GM18498 (cell line): ENCODE measurements at regions not wholly inside any gene's neighbourhood (a gene's known extent, or its start where the extent isn't known, plus 50 kb on each side); places are given as distances from the start of the nearest gene placed in this dataset.

Experiments used
- ATAC-seq: cut with Tn5 transposase; IDR thresholded peaks from one replicate; pipeline ENCODE4 v1.9.1; 2021; ENCODE audit warnings: mild to moderate bottlenecking, moderate library complexity; ENCODE audit not compliant: unreplicated experiment

DNA sequence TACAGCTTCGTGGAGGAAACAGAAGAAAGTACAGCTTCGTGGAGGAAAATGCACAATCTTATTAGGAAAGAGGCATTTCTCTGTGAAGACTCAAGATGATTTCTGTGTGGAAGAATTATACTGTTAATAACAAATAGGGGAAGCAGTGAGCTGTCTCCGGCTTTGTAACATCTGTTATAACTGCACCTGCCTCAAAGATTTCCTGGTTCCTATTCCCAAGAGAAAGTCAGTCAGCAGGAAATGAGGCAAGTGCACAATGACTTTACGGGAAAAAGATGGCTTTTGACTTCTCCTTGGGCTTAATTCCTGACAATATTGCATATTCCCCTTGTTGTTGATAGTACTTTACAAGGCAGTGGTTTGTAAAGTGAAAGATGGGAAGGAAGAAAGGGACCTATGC is 538.5 kb downstream of the BMP2 start:
- ATAC-seq = no peak

DNA sequence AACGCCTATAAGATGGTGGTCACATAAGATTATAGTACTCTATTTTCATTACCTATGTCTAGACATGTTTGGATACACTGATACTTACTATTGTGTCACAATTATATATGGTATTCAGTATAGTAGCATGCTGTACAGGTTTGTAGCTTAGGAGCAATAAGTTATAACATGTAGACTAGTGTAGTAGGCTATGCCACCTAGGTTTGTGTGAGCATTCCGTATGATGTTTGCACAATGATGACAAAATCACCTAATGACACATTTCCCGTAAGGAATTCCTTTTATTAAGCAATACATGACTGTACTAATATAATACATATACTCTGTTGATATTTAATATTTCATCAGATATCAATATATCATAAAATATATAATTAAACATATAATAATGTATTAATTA is 540.7 kb downstream of the BMP2 start:
- ATAC-seq = no peak

DNA sequence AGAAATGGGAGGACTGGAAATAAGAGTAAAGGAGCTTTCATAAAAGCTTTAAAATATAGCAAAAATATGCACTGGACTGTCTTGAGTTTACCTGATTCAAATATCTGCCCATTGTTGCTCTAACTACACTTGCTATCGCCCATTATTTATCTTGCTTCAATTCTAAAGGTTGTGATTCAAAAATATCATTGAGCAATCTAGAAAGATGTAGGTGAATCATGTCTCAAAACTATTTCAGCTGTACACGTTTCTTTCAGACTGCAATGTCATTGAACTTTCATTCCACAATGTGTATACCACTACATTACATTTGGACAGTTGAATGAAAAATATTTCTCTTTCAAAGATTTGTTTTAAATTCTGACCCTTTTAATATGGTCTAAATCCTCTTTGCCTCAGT is 545.6 kb downstream of the BMP2 start:
- no peak for ATAC-seq

DNA sequence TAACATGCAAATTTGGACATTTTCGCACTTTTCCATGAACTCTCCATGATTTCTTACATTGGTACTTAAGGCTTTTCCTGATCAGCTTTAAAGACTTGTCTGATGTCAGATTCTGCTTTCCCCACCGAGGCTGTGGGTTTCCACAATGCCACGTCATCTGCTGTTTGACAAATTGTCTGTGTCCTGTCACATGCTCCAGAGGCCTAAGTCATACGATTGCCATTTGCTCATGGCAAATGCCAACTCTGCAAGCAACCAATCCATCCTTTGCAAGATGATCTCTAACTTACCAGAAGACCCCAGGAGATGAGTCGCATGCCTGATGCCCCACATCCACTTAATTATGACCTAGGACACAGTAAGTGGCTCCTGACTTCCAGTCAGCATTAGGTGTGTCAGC is 556.5 kb downstream of the BMP2 start:
- no peak for ATAC-seq

DNA sequence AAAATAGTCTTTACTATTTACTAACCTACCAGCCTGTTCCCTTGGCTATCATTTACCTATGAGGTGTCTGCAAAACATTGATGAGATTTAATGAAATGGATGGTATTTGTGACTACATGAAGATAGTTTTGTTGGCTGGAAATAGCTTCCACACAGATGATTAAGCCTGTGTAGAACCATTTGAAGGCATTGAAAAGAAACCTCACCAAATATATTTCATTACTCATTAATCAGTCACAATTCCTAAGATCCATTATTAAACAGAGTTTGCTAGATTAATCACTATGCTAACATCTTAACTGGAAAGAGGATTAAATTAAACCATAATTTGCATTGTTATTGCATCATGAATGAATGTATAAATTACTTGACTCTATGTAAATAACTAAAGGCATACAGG is 560.3 kb downstream of the BMP2 start:
- ATAC-seq = no peak

DNA sequence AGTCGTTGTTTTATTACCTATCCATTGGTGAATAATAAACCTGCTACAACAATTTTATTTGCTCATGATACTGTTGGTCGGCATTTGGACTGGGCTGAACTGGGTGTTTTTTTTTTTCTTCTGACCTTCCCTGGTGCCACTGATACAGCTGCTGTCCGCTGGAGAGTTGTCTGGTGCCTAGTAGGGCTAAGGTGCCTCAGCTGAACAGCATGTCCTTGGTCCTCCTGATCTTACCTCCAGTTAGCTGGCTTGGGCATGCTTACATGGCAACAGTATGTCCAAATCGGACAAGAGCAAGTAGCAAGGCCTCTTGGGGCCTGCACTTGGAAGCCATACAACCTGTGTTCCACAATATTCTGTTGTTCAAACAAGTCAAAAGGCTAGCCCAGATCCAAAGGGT is 563.4 kb downstream of the BMP2 start:
- no peak for ATAC-seq

DNA sequence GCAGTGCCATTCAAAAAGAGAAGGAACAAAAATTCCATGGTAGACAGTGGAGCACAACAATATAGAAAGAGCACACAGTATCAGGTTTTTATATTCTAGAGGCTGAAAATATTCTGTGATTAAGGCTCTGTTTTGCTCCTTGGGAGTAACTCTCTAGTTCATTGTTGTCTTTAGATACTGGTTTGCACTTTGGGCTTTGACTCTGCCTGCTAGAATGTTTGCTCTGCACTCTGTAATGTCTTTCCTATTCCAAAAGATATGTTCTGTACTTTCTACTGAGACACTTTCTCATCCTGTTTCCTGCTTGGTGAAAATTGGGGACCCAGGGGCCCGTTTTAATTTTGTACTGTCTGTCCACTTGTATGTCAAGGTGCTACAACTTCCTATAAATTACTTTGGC is 564.7 kb downstream of the BMP2 start:
- no peak for ATAC-seq

DNA sequence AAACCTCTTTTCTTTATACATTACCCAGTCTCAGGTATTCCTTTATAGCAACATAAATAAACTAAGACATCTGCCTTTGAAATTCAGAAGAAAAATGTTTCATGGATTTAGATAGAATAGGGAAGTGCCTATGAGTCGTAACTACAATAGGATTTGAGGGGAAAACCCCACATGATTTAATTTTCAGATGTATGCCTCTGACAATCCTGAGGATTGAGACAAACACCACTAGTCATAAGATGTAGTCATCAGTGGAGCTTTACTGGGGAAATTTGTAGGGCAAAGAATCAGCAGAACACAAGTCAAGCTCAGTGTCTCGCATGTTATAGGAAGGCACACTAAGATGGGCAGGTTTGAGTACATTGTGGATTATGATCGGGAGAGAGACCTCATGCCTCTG is 566.4 kb downstream of the BMP2 start:
- ATAC-seq = no peak

DNA sequence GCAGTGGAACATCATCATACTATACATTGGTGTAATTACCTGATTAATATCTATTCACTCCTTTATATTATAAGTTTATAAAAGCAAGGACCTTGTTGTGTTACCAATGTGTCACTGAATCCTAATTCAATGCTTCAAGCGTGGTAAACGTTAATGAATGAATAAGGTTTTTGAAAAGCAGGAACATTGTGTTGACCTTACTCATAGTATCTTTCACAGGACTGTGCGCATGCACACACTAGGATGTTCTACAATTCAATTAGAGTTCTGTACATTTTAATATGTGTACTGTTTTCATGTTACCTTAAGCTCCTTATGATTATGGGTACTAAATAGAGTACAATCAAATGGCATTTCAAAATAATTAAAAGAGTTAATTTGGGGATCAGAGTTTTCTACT is 578.5 kb downstream of the BMP2 start:
- ATAC-seq = no peak

DNA sequence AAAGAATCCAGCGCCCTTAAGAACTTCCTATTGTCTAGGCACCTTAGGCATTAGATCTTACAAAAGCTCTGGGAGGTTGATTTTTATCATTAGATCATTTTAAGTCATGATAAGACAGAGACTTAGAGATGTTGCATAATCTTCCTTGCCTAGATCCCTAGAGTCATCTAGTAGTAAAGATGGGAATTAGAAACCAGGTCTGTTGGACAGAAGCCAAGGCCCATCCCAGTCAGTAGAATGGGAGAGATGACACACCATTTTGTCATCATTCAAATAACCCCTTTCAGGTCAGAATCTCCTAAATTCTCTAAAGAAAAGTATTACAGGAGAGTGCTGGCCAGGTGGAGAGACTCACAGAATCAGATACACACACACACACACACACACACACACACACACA is 579.1 kb downstream of the BMP2 start:
- no peak for ATAC-seq

DNA sequence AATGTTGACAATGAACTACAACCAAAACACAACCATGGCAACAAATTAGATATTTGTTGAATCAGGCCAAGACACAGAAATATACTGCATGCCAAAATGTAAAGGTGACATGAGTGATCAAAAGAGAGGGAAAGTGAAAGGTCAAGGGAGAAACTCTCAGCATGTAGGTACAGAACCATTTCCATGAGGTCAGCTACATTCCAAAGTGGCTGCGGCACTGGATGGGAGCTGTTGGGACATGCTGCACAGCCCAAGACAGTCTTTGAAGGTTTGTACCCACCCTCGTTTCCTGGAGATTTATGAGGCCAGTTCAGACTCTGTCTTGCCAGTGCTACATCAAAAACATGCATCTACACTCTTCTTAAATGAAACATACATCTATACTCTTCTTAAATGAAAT is 579.9 kb downstream of the BMP2 start:
- ATAC-seq = no peak

DNA sequence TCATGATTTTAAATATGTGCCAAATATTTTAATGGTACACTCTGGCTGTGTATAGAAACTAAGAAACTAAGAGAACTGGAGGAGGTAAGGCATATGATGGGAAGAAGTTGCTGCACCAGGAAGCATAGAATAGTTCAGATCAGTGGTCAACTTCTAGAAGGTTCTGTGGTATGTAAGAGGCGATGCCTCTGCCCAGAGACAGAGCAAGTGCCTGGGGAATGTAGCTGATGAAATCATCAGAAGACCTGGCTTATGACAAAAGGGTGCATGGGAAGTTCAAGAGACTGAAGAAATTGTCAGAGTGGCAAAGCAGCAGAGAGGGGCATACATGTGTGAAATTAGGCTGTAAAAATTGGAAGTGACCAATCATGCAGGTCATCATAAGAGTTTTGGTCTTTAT is 580.8 kb downstream of the BMP2 start:
- no peak for ATAC-seq

DNA sequence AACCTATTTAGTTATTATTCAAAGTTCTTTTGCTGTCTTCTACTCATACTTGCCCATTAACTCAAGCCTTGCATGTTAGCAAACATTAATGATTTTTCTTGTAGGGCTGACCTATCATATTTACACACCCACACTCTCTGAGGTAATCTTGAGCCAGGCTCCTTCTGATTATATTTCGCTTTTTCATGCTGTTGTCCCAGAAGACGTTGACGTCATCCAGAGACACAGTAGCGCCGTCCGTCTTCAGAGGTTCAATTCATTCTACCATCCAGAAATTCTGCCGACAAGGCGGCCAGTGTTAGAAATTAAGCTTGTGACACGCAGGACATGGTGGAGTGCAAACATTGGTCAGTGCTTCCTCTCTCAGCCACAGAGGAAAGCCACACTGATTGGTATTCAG is 584.7 kb downstream of the BMP2 start:
- no peak for ATAC-seq

DNA sequence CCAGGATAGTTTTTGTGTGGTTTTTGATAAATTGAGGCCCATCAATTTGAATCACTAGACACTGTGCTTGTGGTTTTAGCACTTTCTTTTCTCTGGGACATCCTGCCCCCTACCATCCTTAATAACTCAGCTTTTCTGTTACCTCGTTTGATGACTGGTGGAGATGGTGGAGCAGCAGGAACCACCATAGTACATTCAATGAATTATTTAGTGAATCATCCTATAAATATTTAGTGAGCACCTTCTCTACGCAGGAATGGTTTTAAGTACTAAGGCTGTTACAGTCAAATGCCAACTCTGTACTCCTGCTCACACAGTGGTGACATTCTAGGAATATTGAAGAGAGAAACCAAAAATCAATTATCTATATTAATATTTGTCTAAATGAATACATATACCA is 585.2 kb downstream of the HAO1 start:
- no peak for ATAC-seq

DNA sequence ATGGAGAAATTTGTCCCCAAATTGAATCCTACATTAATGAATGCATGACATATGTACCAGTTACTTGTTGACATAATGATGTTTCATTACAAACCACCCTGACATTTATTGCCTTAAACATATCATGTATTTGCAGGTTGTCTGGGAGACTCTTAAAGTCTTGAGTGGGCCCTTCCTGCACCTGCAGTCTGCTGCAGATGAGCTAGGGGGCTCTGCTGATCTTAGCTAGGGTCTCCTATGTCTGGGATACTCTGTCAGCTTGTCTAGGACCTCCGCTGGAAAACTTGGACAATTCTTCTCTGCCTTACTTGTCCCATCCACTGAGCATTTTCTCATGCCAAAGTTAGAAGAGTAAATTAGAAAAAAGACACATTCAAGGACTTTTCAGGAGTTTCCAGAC is 581.6 kb downstream of the HAO1 start:
- ATAC-seq = no peak

DNA sequence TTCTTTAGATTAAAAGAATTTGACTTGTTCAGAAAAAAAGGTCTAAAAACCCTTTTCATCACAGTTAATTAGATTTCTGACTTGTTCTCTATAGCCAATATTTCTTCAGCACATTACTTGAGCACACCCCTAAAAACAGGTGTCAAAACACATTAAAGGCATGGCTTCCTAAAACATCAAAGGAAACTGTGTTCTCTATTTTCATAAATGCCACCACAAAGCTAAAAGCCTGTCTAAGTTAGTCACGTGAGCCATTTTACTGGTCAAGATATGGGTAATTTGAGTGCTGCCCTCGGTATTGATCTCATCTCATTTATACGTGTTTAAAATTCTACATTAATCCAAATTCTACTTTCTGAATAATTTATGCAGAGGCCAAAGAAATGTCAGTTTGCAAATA is 580.5 kb downstream of the HAO1 start:
- no peak for ATAC-seq

DNA sequence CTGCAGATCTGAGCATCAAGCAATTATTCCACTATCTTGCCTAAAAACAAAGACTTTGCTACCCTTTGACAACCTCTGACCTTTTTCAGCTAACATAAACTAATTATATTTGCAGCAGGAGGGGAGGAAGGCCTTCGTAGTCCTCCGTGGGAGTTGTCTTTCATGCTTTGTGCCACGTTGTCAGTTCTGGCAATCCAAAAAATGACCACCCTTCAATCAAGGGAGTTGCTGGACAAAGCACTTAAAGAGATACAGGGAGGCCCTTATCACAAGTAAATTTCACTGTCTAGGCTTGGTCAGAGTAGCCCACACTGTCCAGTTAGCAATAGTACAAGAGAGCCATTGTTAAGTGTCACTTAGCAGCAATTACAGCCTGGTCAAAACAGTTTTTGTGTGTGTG is 578.9 kb downstream of the HAO1 start:
- ATAC-seq = no peak

DNA sequence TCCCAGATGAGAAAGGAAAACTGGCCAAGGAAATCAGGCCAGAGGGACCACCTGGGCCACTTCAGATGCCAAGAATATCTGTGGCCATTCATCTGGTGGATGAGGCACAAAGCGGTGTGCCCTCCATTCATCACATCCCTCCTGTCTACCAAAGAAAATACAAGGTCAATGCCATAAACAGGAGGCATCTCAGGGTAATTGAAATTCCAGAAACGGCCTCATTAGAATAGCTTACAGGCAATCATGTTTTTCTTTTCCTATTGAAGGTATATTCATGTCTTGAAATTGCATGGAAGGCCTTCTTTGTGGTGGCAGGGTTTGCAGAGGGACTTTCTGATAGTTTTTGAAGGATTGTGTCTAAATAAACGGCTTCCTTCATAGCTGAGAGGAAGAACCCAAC is 578.3 kb downstream of the HAO1 start:
- ATAC-seq = no peak

DNA sequence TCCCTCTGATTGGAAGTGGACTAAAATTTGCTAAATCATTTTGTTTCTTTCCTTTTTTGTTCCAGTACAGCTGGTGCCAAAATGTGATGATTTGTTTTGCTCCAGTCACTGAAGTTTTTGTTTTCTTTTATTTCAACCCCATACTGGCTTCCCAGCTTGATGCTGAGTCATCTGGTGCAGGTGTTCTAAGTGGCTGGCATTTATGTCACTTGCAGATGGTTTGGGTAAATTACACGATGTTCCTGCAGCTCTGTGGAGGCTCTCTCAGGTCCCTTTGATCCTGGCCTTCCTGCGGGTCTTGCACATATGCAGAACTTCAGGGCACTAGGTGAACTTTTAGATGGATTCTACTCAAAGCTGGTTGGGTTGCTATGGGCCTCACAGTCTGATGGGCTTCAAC is 577.7 kb downstream of the HAO1 start:
- no peak for ATAC-seq

DNA sequence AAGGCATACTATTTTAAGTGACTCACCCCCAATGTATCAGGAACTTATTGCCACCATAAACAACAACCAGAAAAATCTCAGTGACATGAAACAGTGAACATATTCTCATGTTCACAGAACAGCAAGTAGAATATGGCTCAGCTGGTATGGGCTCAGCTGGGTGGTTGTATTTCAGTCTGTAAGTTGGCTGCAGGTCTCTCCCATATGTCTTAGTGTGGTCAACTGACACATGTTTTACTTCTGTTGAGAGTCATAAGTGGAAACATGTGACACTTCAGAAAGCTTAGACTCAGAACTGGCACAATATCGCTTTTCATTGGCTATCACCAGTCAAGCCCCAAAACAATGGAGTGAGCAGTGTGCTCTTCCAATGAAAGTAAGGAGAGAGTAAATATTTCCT is 574.1 kb downstream of the HAO1 start:
- no peak for ATAC-seq

DNA sequence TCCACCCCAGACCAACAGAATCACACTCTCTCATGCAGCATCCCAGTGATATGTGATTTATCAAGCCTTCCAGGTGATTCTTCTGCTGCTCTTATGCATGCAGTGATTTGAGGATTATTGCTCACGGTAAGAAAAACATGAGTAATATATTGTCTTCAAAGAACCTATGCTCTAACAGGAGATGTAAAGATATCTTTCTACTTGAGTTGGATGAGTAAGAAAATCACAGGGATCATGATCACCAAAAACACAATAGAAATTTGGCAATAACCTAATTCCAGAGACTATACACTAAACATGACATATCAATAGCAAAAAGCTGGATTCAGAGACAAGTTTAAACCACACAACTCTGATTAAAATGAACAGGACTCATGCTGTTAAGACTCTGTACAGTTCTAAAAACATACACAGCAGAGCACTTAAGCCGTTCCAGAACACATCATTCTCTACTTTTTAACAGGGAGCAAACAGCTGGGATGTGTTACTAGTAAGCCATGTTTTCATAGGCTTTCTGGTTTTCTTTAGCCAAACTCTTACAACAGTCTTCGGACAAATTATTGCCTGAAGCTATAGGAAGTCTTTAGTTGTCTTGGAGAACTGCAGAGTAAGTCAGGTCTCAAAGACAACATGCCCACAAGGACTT is 568.6 kb downstream of the HAO1 start:
- ATAC-seq = no peak

DNA sequence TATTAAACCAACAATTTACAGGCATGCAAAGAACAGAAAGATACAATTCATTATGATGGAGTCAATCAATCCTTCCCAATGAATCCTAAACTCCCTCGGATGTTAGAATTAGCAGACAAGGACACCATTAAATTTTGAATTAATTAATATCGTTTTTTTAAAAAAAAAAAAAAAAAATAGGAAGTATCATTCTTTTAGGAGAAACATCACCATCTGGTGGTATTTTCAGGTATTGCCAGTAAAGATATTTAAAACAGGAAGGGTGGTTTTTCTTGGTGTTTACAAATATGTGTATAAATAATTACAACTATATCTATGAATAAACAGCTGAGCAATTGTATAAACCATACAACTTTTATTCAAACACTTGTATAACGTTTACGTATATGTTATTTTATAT is 564.4 kb downstream of the HAO1 start:
- no peak for ATAC-seq

DNA sequence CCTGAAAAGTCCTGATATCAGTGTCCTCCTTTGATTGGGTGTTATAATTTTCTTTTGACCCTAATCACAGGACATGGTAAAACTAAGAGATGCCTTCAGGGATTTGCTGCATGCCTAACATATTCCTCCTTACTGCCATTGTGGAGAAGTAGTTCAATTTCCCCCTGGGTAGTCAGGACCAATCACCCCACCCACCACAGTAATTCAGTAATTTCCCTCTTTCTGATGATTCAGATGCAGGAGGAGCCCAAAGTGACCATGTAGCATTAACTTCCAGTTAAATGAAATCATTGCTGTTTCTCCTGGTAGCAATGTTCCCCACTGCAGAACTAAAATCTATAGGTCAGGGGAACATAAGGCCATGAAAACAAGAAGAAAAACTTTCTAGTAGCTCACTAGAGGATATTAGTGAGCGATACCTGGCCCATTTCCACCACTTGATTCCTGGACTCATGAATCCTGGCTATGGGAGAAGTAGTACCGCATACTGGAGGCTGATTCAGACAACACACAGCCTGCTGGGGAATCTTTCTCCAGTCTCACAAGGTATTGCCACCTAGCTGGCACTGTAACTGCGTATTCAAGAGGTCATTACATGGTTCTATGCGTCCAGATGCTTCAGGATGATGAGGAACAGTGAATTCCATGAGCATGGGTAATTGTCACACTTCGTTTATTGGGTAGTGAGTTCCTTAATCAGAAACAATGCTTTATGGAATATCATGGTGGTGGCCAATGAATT is 561.2 kb downstream of the HAO1 start:
- no peak for ATAC-seq
